ENCODE measurements at regions not wholly inside any gene's neighbourhood (a gene's known extent, or its start where the extent isn't known, plus 50 kb on each side); places are given as distances from the start of the nearest gene placed in this dataset.

GRCh38 chr5:42037379-42037932 is 112.4 kb downstream of the FBXO4 start:
- TF ChIP-seq CTCF (IDR thresholded peaks at IDR 0.05) (no peak), ZFX (IDR thresholded peaks at IDR 0.05; ENCODE audit: borderline replicate concordance) (no peak)
- no peak overlapping the region for H3K27ac ChIP-seq

- no peak overlapping the region for H3K27ac ChIP-seq
- no peak for TF ChIP-seq ZFX (IDR thresholded peaks at IDR 0.05; ENCODE audit: borderline replicate concordance)
- TF ChIP-seq CTCF (IDR thresholded peaks at IDR 0.05), result no peak
Observed at GRCh38 chr5:42043400-42043799, 118.3 kb downstream of the FBXO4 start.

- H3K27ac ChIP-seq, result no peak overlapping the region
- TF ChIP-seq CTCF (IDR thresholded peaks at IDR 0.05) (peak; percentile 88), ZFX (IDR thresholded peaks at IDR 0.05; ENCODE audit: borderline replicate concordance) (no peak)
Observed at GRCh38 chr5:42057254-42057690, 132.2 kb downstream of the FBXO4 start.

GRCh38 chr5:42059291-42059690 is 134.2 kb downstream of the FBXO4 start:
- H3K27ac ChIP-seq, result no peak overlapping the region
- TF ChIP-seq CTCF (IDR thresholded peaks at IDR 0.05) (no peak), ZFX (IDR thresholded peaks at IDR 0.05; ENCODE audit: borderline replicate concordance) (no peak)

GRCh38 chr5:42059778-42060464 is 134.8 kb downstream of the FBXO4 start:
- H3K27ac ChIP-seq, result no peak overlapping the region
- no peak for TF ChIP-seq ZFX (IDR thresholded peaks at IDR 0.05; ENCODE audit: borderline replicate concordance)
- no peak for TF ChIP-seq CTCF (IDR thresholded peaks at IDR 0.05)

- H3K27ac ChIP-seq, result no peak overlapping the region
- TF ChIP-seq CTCF (IDR thresholded peaks at IDR 0.05) (no peak), ZFX (IDR thresholded peaks at IDR 0.05; ENCODE audit: borderline replicate concordance) (no peak)
Observed at GRCh38 chr5:42061121-42061520, 136.0 kb downstream of the FBXO4 start.

GRCh38 chr5:42064821-42065220 is 139.7 kb downstream of the FBXO4 start:
- no peak for TF ChIP-seq ZFX (IDR thresholded peaks at IDR 0.05; ENCODE audit: borderline replicate concordance)
- TF ChIP-seq CTCF (IDR thresholded peaks at IDR 0.05), result no peak
- H3K27ac ChIP-seq, result no peak overlapping the region
